G401 (cell line): ENCODE measurements at regions not wholly inside any gene's neighbourhood (a gene's known extent, or its start where the extent isn't known, plus 50 kb on each side); places are given as distances from the start of the nearest gene placed in this dataset.
A peak's percentile ranks its signal among the peaks of the same experiment; 100 is the strongest.

Source experiments
- DNase-seq: peaks from one replicate; pipeline ENCODE4 v3.0.0-alpha.2; 2015; ENCODE audit warnings: low spot score
- in situ Hi-C: cut with HindIII; loops from 2 replicates; pipeline ENCODE4 v1.10.0; 2016; ENCODE audit warnings: low sequenced_read_pairs, mixed read lengths

GRCh38 chrX:39974270-39974669, 123.5 kb downstream of the BCOR start:
- no peak for DNase-seq
- in situ Hi-C loops = no loop called here

GRCh38 chrX:39975101-39975925, 122.4 kb downstream of the BCOR start:
- in situ Hi-C loops = no loop called here

GRCh38 chrX:39981946-39982345, 115.8 kb downstream of the BCOR start:
- no peak for DNase-seq
- in situ Hi-C loops = no loop called here

More at GRCh38 chrX:39975101-39975925, 122.4 kb downstream of the BCOR start:
- DNase-seq = no peak

- in situ Hi-C loops = no loop called here
Observed at GRCh38 chrX:39982948-39983347, 114.8 kb downstream of the BCOR start.

GRCh38 chrX:39983715-39984114, 114.0 kb downstream of the BCOR start:
- in situ Hi-C loops = no loop called here
- no peak for DNase-seq

More at GRCh38 chrX:39982948-39983347, 114.8 kb downstream of the BCOR start:
- DNase-seq = peak; percentile 1

- in situ Hi-C loops = no loop called here
- DNase-seq = no peak
Observed at GRCh38 chrX:39984191-39984956, 113.4 kb downstream of the BCOR start.

GRCh38 chrX:39985071-39985470, 112.7 kb downstream of the BCOR start:
- no peak for DNase-seq
- in situ Hi-C loops = no loop called here

GRCh38 chrX:39985551-39985950, 112.2 kb downstream of the BCOR start:
- in situ Hi-C loops = no loop called here
- DNase-seq = no peak

GRCh38 chrX:39988496-39988895, 109.3 kb downstream of the BCOR start:
- no peak for DNase-seq
- in situ Hi-C loops = no loop called here

GRCh38 chrX:39990388-39990787, 107.4 kb downstream of the BCOR start:
- in situ Hi-C loops = no loop called here
- DNase-seq = no peak

GRCh38 chrX:39992300-39992699, 105.5 kb downstream of the BCOR start:
- in situ Hi-C loops = no loop called here
- no peak for DNase-seq

- in situ Hi-C loops = no loop called here
- no peak for DNase-seq
Observed at GRCh38 chrX:39995457-39995856, 102.3 kb downstream of the BCOR start.

GRCh38 chrX:39996536-39996935, 101.2 kb downstream of the BCOR start:
- no peak for DNase-seq
- in situ Hi-C loops = no loop called here

- no peak for DNase-seq
- in situ Hi-C loops = no loop called here
Observed at GRCh38 chrX:39998636-39999406, 98.9 kb downstream of the BCOR start.
